Fibroblast of villous mesenchyme (primary cell): ENCODE measurements at regions not wholly inside any gene's neighbourhood (a gene's known extent, or its start where the extent isn't known, plus 50 kb on each side); places are given as distances from the start of the nearest gene placed in this dataset.

Source experiments
- DNase-seq: peaks from one replicate; pipeline ENCODE4 v3.0.0-alpha.2; 2010; ENCODE audit warnings: low read depth
- H3K4me3 ChIP-seq: 2 replicates; pipeline ENCODE4 v1.5.1; 2011; ENCODE audit warnings: low read depth, mild to moderate bottlenecking, low read length
- TF ChIP-seq, protein P1 (sequence below): IDR thresholded peaks from 2 replicates; pipeline ENCODE4 v1.5.1; 2012; ENCODE audit warnings: low read depth, mild to moderate bottlenecking, low read length; ENCODE audit not compliant: insufficient read depth

DNA sequence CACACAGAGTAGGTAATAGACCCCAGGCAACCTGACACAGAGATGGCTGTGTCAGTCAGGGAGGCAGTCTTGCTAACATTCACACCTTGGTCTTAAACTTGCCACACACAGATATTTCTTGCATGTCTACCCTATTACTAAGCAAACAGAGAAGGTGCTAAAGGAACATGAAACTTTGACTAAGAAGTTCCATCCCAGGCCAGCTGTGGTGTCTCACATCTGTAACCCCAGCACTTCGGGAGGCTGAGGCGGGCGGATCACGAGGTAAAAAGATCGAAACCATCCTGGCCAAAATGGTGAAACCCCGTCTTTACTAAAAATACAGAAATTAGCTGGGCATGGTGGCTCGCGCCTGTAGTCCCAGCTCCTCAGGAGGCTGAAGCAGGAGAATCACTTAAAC, 222.4 kb upstream of the JARID2 start:
- TF ChIP-seq, protein P1, sequence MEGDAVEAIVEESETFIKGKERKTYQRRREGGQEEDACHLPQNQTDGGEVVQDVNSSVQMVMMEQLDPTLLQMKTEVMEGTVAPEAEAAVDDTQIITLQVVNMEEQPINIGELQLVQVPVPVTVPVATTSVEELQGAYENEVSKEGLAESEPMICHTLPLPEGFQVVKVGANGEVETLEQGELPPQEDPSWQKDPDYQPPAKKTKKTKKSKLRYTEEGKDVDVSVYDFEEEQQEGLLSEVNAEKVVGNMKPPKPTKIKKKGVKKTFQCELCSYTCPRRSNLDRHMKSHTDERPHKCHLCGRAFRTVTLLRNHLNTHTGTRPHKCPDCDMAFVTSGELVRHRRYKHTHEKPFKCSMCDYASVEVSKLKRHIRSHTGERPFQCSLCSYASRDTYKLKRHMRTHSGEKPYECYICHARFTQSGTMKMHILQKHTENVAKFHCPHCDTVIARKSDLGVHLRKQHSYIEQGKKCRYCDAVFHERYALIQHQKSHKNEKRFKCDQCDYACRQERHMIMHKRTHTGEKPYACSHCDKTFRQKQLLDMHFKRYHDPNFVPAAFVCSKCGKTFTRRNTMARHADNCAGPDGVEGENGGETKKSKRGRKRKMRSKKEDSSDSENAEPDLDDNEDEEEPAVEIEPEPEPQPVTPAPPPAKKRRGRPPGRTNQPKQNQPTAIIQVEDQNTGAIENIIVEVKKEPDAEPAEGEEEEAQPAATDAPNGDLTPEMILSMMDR = no peak
- no peak for DNase-seq
- no peak overlapping the region for H3K4me3 ChIP-seq

DNA sequence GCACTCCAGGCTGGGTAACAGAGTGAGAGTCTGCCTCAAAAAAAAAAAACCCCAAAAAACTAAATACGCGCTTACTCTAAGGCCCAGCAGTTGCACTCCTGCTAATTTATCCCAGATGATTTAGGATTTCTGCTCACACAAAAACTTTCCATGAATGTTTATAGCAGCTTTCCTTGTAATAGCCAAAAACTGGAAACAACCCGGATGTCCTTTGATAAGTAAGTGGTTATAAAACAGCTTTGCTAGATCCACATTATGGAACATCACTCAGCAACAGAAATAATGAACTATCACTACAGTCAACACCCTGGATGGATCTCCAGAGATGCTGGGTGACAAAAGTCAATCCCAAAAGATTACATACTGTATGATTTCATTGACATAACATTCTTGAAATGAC, 220.4 kb upstream of the JARID2 start:
- H3K4me3 ChIP-seq = no peak overlapping the region
- peak; percentile 13 for DNase-seq
- TF ChIP-seq, protein P1 = no peak

DNA sequence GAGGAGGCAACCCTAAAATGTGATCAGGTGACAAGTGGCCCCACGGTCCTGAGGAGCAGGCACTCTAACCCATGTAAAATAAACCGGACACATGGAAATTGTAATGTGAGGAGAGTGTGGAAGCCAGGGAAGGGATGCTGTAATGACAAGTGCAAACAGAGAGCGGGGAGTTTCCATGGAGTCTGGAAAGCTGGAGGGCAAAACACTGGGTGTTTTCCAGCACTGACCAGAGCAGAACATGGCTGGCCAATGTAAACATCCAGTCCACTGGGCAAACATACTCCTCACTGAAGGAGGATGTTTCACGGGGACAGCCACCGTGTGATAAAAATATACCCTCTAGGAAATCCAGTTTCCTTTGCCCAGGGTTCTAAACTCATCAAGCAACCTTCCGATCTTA, 219.0 kb upstream of the JARID2 start:
- TF ChIP-seq, protein P1 = no peak
- peak; percentile 6 for DNase-seq

DNA sequence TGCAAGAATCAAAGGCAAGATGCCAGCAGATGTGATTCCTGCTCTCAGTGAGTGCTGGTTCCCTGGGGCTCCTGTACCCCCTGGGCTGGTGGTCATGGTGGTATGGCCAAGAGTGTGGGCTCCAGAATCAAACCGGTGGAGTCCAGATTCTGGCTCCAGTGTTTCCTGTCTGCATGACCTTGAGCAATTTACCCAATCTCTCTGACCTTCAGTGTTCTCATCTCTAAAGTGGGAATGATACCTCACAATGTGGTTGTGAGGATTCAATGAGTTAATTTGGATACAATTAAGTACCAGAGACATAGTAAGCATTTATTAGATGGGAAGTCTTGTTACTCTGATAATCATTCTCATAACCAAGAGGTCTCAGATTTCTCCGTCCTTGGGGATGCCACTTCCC, 218.4 kb upstream of the JARID2 start:
- TF ChIP-seq, protein P1 = no peak
- H3K4me3 ChIP-seq = no peak overlapping the region
- DNase-seq = no peak

More for the DNA sequence above, 219.0 kb upstream of the JARID2 start:
- no peak overlapping the region for H3K4me3 ChIP-seq

DNA sequence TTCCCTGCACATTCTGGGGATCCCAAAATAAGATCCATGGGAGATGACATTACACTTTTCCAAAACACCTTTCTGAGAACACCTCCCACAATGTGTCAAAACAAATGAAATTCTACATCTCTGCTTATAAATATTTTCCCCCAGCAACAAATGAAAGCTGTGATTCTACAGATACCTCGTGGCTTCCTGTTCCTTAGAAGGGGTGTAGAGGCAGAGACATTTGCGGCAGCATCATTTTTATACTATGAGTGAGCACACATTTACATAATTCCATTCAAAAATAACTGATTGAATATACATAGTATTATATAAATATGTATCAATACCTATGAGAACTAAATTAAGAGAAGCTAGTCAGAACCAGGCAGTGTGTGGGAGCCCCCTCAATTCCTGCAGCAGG, 213.9 kb upstream of the JARID2 start:
- DNase-seq = no peak
- no peak overlapping the region for H3K4me3 ChIP-seq
- TF ChIP-seq, protein P1 = no peak

DNA sequence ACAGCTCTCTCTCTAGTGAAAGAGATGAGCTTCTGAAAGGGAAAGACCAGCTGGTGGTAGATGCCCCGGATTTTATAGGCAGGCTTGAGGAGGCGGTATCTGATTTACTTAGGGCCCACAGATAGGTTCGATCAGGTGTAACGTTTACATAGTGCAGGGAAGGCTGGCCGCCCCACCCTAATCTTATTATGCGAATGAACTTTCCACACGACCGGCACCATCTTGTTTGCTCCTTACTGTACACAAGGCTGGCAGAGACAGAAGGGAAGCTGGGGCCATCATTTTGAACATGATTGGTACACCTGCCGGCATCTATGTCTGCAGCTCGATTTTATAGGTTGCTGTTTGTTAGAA, 212.0 kb upstream of the JARID2 start:
- no peak for DNase-seq
- TF ChIP-seq, protein P1 = no peak
- no peak overlapping the region for H3K4me3 ChIP-seq

DNA sequence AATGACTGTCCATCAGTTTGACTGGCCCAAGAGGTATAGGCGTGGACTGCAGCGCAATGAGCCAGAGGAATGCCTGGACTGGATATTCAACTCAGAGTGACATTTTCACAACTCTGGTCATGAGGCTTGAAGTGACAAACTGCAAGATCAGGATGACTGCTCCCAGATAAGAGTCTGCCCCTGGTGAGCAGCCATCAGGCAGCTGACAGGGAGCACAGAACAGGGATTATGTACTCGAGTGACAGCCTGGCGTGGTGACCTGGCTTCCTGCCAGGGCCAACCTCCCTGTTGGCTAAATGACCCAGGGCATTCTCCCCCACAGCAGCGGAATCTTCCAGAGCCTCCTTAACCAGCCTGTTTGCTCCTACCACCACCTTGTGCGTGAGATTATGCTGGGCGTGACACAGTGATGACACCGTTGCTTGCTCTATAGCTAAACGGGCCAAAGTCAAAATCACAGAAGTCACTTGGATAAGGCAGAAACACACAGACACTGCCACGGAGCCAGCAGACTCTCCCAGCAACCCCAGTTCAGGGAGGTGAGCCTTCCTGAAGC, 209.1 kb upstream of the JARID2 start:
- TF ChIP-seq, protein P1 = no peak
- DNase-seq = no peak

More for the DNA sequence above, 209.1 kb upstream of the JARID2 start:
- no peak overlapping the region for H3K4me3 ChIP-seq
